ENCODE measurements at regions not wholly inside any gene's neighbourhood (a gene's known extent, or its start where the extent isn't known, plus 50 kb on each side); places are given as distances from the start of the nearest gene placed in this dataset.
"Not testable (repeated sequence)": the region's sequence is repeated elsewhere in the genome, so short reads cannot be mapped to it uniquely, and the experiment has no call there.

DNA sequence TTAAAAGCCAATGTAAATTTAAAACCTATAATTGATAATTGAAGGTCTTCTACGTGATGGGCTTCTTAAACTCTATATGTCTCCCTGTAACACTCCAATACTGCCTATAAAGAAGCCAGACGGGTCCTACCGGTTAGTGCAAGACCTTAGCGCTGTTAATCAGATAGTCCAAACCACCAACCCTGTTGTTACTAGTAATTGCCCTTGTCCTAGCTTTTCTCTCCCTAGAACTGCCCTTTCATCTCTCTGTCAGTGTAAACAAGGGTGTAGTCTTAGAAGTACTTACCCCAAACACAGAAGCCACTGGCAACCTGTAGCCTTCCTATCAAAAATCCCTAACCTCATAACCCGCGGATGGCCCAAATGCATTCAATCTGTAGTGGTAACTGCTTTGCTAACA lies 243.0 kb upstream of the DIO3 start:
- no peak overlapping the region for H3K4me3 ChIP-seq (replicated peaks; ENCODE audit: low read depth, low read length)
- TF ChIP-seq, protein P1, sequence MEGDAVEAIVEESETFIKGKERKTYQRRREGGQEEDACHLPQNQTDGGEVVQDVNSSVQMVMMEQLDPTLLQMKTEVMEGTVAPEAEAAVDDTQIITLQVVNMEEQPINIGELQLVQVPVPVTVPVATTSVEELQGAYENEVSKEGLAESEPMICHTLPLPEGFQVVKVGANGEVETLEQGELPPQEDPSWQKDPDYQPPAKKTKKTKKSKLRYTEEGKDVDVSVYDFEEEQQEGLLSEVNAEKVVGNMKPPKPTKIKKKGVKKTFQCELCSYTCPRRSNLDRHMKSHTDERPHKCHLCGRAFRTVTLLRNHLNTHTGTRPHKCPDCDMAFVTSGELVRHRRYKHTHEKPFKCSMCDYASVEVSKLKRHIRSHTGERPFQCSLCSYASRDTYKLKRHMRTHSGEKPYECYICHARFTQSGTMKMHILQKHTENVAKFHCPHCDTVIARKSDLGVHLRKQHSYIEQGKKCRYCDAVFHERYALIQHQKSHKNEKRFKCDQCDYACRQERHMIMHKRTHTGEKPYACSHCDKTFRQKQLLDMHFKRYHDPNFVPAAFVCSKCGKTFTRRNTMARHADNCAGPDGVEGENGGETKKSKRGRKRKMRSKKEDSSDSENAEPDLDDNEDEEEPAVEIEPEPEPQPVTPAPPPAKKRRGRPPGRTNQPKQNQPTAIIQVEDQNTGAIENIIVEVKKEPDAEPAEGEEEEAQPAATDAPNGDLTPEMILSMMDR (IDR thresholded peaks at IDR 0.05; ENCODE audit: low read depth, low read length, missing control alignments) = no peak
- no peak for DNase-seq (ENCODE audit: extremely low read depth, low read depth)

DNA sequence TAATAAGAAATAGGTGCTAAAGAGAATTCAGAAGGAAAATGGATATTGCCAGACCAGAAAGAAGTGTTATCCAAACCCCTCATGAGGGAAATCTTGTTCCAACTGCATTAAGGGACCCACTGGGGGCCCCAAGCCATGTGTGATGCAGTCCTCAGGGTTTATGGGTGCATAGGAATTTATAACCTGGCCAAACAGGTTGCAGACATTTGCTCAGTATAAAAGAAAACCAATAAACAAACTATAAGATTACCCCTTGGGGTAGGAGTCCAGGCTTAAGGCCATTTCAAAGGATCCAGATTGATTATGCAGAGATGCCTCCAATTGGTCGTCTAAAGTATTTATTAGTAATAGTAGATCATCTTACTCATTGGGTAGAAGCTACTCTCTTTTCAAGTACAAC lies 240.9 kb upstream of the DIO3 start:
- no peak for DNase-seq (ENCODE audit: extremely low read depth, low read depth)
- TF ChIP-seq, protein P1 (IDR thresholded peaks at IDR 0.05; ENCODE audit: low read depth, low read length, missing control alignments) = no peak
- no peak overlapping the region for H3K4me3 ChIP-seq (replicated peaks; ENCODE audit: low read depth, low read length)

DNA sequence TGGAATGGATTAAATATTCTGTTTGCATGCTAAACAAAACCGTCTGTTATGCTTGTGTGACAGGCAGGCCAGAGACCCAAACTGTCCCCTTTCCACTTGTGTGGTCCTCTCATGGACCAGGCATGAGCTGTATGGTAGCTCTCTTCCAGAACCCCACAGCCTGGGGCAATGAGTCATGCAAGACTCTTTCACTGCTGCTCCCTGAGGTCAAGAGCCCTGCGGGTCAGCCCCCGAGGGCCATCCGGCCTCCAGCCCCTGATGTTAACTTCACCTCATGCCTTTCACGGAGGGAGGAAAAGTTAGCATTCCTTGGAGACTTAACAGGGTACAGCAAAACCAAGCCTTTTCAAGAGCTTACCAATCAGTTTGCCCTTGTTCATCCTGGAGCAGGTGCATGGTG lies 239.1 kb upstream of the DIO3 start:
- no peak for DNase-seq (ENCODE audit: extremely low read depth, low read depth)
- TF ChIP-seq, protein P1 (IDR thresholded peaks at IDR 0.05; ENCODE audit: low read depth, low read length, missing control alignments) = no peak
- H3K4me3 ChIP-seq (replicated peaks; ENCODE audit: low read depth, low read length) = no peak overlapping the region

DNA sequence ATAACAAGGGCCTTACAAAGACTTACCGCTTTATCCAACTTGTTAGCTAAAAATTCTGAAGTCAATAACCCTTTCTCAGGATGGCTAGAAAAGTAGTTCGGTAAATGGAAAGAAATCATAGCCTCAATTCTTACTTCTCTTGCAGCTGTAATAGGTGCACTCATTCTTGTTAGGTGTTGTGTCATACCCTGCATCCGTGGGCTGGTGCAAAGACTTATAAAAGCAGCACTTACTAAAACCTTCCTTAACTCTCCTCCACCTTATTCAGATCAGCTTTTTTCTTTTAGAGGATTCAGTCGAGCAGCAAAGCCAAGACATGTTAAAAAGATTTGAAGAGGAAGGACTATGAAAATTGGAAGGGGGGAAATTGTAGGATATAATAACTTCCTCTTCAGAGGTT lies 238.2 kb upstream of the DIO3 start:
- DNase-seq (ENCODE audit: extremely low read depth, low read depth) = no peak
- no peak overlapping the region for H3K4me3 ChIP-seq (replicated peaks; ENCODE audit: low read depth, low read length)
- TF ChIP-seq, protein P1 (IDR thresholded peaks at IDR 0.05; ENCODE audit: low read depth, low read length, missing control alignments) = no peak

DNA sequence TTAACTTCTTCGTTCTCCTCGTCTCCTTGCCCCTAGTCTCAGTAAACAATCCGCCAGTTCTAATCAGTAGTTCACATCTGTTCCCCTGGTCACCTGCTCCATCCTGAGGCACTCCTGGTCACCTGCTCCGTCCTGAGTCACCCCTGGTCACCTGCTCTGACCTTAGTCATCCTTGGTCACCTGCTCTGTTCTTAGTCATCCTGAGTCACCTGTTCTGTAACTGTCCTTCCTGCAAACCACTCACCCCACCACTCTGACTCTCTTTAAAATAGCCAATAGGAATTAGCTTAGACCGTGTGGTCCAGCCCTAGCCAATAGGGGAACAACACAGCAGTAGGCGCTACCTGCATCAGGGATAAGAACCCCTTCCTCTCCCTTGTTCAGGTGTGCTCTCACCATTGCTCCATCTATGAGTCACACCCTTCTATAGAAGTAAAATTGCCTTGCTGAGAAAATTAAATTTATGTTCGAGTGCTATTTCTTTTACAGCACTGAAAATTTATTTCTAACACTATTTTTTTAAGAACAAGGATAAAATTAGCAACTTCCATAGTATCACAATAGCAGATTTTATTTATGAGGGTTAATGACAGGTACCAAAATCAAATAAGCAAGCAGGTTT lies 237.6 kb upstream of the DIO3 start:
- H3K4me3 ChIP-seq (replicated peaks; ENCODE audit: low read depth, low read length); DNase-seq (ENCODE audit: extremely low read depth, low read depth): not testable (repeated sequence)

DNA sequence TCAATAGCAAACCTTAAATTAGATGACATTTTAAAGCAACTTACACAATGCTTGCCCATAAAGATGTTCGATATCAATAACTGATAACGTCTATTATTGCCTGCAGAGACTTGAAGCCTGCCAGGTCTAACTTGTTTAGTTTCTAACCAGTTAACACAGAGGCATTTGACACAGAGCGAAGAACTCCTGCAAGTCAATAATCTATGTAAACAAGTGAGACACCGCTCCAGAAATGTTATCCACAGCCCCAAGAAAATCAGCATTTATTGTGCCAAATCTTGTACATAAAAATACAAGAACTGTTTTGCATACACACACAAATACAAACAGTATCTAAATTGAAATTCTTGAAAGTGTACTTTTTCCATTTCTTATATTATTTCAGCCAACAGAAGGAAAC lies 236.0 kb upstream of the DIO3 start:
- TF ChIP-seq, protein P1 (IDR thresholded peaks at IDR 0.05; ENCODE audit: low read depth, low read length, missing control alignments) = no peak
- no peak for DNase-seq (ENCODE audit: extremely low read depth, low read depth)
- no peak overlapping the region for H3K4me3 ChIP-seq (replicated peaks; ENCODE audit: low read depth, low read length)

DNA sequence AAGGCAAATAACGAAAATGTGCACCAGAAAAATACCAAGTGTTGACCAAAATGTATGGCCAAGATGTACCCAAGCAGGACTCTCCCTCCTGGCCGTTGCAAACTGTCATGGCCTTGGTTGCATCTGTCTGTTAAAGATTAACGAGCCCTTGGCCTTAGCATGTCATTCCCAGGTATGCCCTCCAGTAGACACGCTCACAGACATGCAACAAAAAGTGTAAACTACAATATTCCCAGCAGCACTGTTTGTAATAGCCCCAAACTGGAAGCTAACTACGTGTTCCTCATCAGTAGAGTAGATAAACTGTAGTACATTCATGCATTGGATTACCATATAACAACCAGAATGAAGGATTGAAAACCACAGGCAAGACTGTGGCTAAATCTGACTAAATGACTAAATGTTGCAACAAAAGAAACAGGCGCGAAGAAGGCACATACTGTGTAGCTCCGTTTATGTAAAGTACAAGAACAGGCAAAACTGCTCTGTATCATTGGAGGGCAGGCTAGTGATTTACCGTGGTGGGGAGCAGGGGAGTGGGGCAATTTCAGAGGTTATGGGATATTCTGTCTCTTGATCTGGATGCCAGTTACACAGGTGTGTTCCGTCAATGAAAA lies 232.8 kb upstream of the DIO3 start:
- H3K4me3 ChIP-seq (replicated peaks; ENCODE audit: low read depth, low read length) = no peak overlapping the region
- no peak for DNase-seq (ENCODE audit: extremely low read depth, low read depth)
- TF ChIP-seq, protein P1 (IDR thresholded peaks at IDR 0.05; ENCODE audit: low read depth, low read length, missing control alignments) = no peak

Measured in HFF-Myc (cell line).